Astrocyte (in vitro differentiated cells and primary cell): ENCODE measurements at regions not wholly inside any gene's neighbourhood (a gene's known extent, or its start where the extent isn't known, plus 50 kb on each side); places are given as distances from the start of the nearest gene placed in this dataset.

ENCODE experiments used
- DNase-seq: peaks from one replicate; pipeline ENCODE4 v3.0.0-alpha.2; 2010; ENCODE audit warnings: low read depth
- FAIRE-seq: peaks from 2 replicates; lab custom pipeline; 2011; peaks lifted over from hg19 to GRCh38; lab: Jason Lieb, UNC
- H2AFZ ChIP-seq: 2 replicates; pipeline ENCODE4 v1.6.0; 2012; ENCODE audit warnings: low read depth, low read length, inconsistent platforms
- H3K27ac ChIP-seq: 2 replicates; pipeline ENCODE4 v1.5.1; 2011; ENCODE audit warnings: low read depth, low read length, inconsistent platforms
- H3K27me3 ChIP-seq: 2 replicates; pipeline ENCODE4 v1.6.0; 2011; ENCODE audit warnings: low read length, inconsistent platforms; ENCODE audit not compliant: insufficient read depth
- H3K36me3 ChIP-seq: 2 replicates; pipeline ENCODE4 v1.5.1; 2011; ENCODE audit warnings: low read length, inconsistent platforms; ENCODE audit not compliant: insufficient read depth
- H3K4me1 ChIP-seq: 2 replicates; pipeline ENCODE4 v1.5.1; 2011; ENCODE audit warnings: low read length, inconsistent platforms; ENCODE audit not compliant: insufficient read depth
- H3K4me2 ChIP-seq: 2 replicates; pipeline ENCODE4 v1.6.0; 2012; ENCODE audit warnings: low read length, inconsistent platforms
- H3K4me3 ChIP-seq: 2 replicates; pipeline ENCODE4 v1.5.1; 2011; ENCODE audit warnings: low read depth, mild to moderate bottlenecking, low read length, inconsistent platforms; ENCODE audit not compliant: insufficient read depth
- H3K79me2 ChIP-seq: 2 replicates; pipeline ENCODE4 v1.6.0; 2012; ENCODE audit warnings: mild to moderate bottlenecking, low read length, inconsistent platforms; ENCODE audit not compliant: insufficient read depth
- H3K9ac ChIP-seq: 2 replicates; pipeline ENCODE4 v1.6.0; 2012; ENCODE audit warnings: mild to moderate bottlenecking, low read length, inconsistent platforms
- H3K9me3 ChIP-seq: 2 replicates; pipeline ENCODE4 v1.5.1; 2012; ENCODE audit warnings: low read depth, mild to moderate bottlenecking, low read length, inconsistent platforms; ENCODE audit not compliant: insufficient read depth
- H4K20me1 ChIP-seq: 2 replicates; pipeline ENCODE4 v1.6.0; 2012; ENCODE audit warnings: low read length, inconsistent platforms; ENCODE audit not compliant: insufficient read depth
- H3K27ac Mint-ChIP-seq: one replicate; pipeline ENCODE4 v1.8.0; 2021; ENCODE audit warnings: mild to moderate bottlenecking, mixed read lengths; ENCODE audit not compliant: unreplicated experiment
- H3K27me3 Mint-ChIP-seq: one replicate; pipeline ENCODE4 v1.8.0; 2021; ENCODE audit warnings: low read depth, mixed read lengths; ENCODE audit not compliant: unreplicated experiment
- H3K36me3 Mint-ChIP-seq: one replicate; pipeline ENCODE4 v1.8.0; 2021; ENCODE audit warnings: low read depth, mixed read lengths; ENCODE audit not compliant: unreplicated experiment
- H3K4me1 Mint-ChIP-seq: one replicate; pipeline ENCODE4 v1.8.0; 2021; ENCODE audit warnings: low read depth, mixed read lengths; ENCODE audit not compliant: unreplicated experiment
- H3K4me3 Mint-ChIP-seq: one replicate; pipeline ENCODE4 v1.8.0; 2021; ENCODE audit warnings: mild to moderate bottlenecking, moderate library complexity, mixed read lengths; ENCODE audit not compliant: unreplicated experiment
- H3K9me3 Mint-ChIP-seq: one replicate; pipeline ENCODE4 v1.8.0; 2021; ENCODE audit warnings: mild to moderate bottlenecking, mixed read lengths; ENCODE audit not compliant: unreplicated experiment
- EZH2 ChIP-seq: IDR thresholded peaks from 2 replicates; pipeline ENCODE4 v1.6.1; 2012; ENCODE audit warnings: mild to moderate bottlenecking, low read length, inconsistent platforms; ENCODE audit not compliant: insufficient read depth
- TF ChIP-seq, protein P1 (sequence below): IDR thresholded peaks from 2 replicates; pipeline ENCODE4 v1.5.1; 2011; ENCODE audit warnings: low read depth, mild to moderate bottlenecking, inconsistent platforms, low read length, moderate library complexity; ENCODE audit not compliant: insufficient read depth

DNA sequence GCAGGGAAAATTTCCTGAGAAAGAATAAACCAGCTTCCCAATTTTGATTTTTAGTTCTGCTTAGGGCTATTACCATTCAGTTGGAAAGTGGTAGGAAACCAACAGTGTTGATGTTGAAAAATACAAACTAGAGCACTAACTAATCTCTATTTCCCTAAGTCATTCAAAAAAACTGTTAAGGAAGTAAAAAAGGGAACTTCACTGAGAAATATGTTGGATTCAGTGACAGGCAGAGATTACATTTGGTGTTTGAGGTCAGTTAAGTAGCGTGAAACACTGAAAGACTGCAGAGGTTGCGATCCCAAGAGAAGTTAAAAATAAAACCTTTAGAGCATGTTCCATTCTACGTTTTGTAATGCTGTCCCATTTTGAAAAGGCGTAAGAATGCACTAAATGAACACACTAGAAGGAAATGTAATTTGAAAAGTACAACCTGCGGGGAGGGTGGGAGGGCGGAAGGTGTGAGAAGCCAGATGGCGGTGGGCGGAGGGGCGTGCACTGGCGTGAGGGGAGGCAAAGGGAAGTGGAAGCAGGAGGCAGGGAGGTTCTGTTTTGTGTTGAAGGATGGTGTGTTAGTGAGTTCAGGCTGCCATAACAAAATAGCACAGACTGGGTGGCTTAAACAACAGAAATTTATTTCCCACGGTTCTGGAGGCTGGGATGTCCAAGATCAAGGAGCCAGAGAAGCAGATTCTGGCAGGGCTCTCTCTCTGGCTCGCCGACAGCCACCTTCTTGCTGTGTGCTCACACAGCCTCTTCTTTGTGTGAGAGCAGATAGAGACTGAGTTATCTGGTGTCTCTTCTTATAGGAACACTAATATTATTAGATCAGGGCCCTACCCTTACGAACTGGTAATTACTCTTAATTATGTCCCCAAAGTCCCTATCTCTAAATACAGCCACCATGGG is 94.3 kb upstream of the KCTD1 start:
- no peaks in the 10 kb centered on the region for H3K27me3 Mint-ChIP-seq
- TF ChIP-seq, protein P1, sequence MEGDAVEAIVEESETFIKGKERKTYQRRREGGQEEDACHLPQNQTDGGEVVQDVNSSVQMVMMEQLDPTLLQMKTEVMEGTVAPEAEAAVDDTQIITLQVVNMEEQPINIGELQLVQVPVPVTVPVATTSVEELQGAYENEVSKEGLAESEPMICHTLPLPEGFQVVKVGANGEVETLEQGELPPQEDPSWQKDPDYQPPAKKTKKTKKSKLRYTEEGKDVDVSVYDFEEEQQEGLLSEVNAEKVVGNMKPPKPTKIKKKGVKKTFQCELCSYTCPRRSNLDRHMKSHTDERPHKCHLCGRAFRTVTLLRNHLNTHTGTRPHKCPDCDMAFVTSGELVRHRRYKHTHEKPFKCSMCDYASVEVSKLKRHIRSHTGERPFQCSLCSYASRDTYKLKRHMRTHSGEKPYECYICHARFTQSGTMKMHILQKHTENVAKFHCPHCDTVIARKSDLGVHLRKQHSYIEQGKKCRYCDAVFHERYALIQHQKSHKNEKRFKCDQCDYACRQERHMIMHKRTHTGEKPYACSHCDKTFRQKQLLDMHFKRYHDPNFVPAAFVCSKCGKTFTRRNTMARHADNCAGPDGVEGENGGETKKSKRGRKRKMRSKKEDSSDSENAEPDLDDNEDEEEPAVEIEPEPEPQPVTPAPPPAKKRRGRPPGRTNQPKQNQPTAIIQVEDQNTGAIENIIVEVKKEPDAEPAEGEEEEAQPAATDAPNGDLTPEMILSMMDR: no peak
- no peak for TF ChIP-seq EZH2

DNA sequence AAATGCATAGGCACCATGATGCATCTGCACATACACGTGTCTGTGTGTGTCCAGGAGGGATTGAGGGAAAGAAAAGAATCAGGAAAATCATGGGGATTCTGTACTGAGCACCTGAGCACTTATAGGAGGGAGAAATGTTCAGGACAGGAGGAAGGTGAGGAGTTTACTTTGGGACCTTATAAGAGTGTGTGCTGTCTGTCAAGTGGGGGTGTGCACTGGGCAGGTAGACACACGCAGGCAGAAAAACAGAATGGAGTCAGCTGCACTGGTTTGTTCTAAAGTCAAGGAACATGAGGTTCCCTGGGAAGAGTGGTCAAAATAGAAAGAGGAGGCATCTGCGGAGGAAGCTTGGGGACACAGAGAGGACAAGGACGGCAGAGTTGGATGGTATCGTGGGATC is 92.2 kb upstream of the KCTD1 start:
- H3K36me3 ChIP-seq: no peaks in the 10 kb centered on the region
- DNase-seq (no peak), FAIRE-seq (no peak)
- Mint-ChIP-seq H3K9me3 (no peaks in the 10 kb centered on the region), H3K36me3 (no peaks in the 10 kb centered on the region), H3K27me3 (no peaks in the 10 kb centered on the region), H3K4me3 (no peak overlapping the region), H3K4me1 (no peaks in the 10 kb centered on the region), H3K27ac (no peak overlapping the region)
- no peaks in the 10 kb centered on the region for H3K79me2 ChIP-seq
- no peak overlapping the region for H3K4me2 ChIP-seq
- no peaks in the 10 kb centered on the region for H4K20me1 ChIP-seq
- TF ChIP-seq EZH2: no peak
- TF ChIP-seq, protein P1: no peak
- H3K27me3 ChIP-seq: no peaks in the 10 kb centered on the region
- H3K4me3 ChIP-seq: no peak overlapping the region
- no peak overlapping the region for H2AFZ ChIP-seq
- H3K4me1 ChIP-seq: no peaks in the 10 kb centered on the region
- H3K9me3 ChIP-seq: no peaks in the 10 kb centered on the region
- no peak overlapping the region for H3K27ac ChIP-seq
- no peak overlapping the region for H3K9ac ChIP-seq

More for the DNA sequence above, 94.3 kb upstream of the KCTD1 start:
- Mint-ChIP-seq H3K36me3 (no peaks in the 10 kb centered on the region), H3K4me3 (no peak overlapping the region), H3K4me1 (no peaks in the 10 kb centered on the region), H3K27ac (no peak overlapping the region), H3K9me3 (no peaks in the 10 kb centered on the region)
- H3K27me3 ChIP-seq: no peaks in the 10 kb centered on the region
- DNase-seq (no peak), FAIRE-seq (no peak)
- H2AFZ ChIP-seq: no peak overlapping the region
- H3K36me3 ChIP-seq: no peaks in the 10 kb centered on the region
- no peak overlapping the region for H3K4me2 ChIP-seq
- H3K4me3 ChIP-seq: no peak overlapping the region
- no peaks in the 10 kb centered on the region for H3K79me2 ChIP-seq
- H3K9ac ChIP-seq: no peak overlapping the region
- no peaks in the 10 kb centered on the region for H4K20me1 ChIP-seq
- no peaks in the 10 kb centered on the region for H3K4me1 ChIP-seq
- H3K27ac ChIP-seq: no peak overlapping the region
- no peaks in the 10 kb centered on the region for H3K9me3 ChIP-seq

DNA sequence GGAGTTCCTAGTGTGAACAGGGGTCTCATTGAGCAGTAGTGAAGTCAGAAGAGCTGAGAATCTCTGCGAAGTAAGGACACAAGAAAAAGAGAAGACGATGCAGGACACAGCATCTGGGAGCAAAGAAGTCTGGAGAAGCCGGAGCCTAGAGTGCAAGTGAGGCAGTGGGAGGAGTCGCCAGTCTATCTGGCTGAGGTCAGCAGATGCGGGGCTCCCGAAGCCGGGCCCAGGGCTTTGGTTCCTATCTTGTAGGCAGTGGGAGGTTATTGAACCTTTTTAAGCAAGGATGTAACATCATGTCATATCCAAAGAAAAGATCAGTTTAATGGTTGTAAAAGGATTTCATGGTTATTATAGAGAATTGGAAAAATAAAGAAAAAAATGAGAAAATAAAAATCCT is 90.8 kb upstream of the KCTD1 start:
- H3K9me3 ChIP-seq: no peaks in the 10 kb centered on the region
- H3K79me2 ChIP-seq: no peaks in the 10 kb centered on the region
- no peak for DNase-seq
- no peaks in the 10 kb centered on the region for H3K4me1 ChIP-seq
- H3K9ac ChIP-seq: no peak overlapping the region
- H2AFZ ChIP-seq: no peak overlapping the region
- Mint-ChIP-seq H3K36me3 (no peaks in the 10 kb centered on the region), H3K4me1 (no peaks in the 10 kb centered on the region), H3K4me3 (no peak overlapping the region), H3K27ac (no peak overlapping the region), H3K27me3 (no peaks in the 10 kb centered on the region), H3K9me3 (no peaks in the 10 kb centered on the region)
- H3K4me3 ChIP-seq: no peak overlapping the region
- H3K36me3 ChIP-seq: no peaks in the 10 kb centered on the region
- no peak overlapping the region for H3K4me2 ChIP-seq
- H4K20me1 ChIP-seq: no peaks in the 10 kb centered on the region
- TF ChIP-seq, protein P1: no peak
- TF ChIP-seq EZH2: no peak
- no peak for FAIRE-seq
- H3K27ac ChIP-seq: no peak overlapping the region
- no peaks in the 10 kb centered on the region for H3K27me3 ChIP-seq
